Ovary (tissue), 3 donors: ENCODE measurements at regions not wholly inside any gene's neighbourhood (a gene's known extent, or its start where the extent isn't known, plus 50 kb on each side); places are given as distances from the start of the nearest gene placed in this dataset.

ENCODE experiments used
- CTCF ChIP-seq, 3 donors: fragments of 450-650 bp in 2 of 3; fragments of 200-600 bp in 1 of 3; IDR thresholded peaks; one replicate each; pipeline versions ENCODE4 v1.5.1 to v1.8.0; 2016 to 2022; ENCODE audit warnings: antibody characterized with exemption in 3 of 3, mild to moderate bottlenecking in 1 of 3
- POLR2A ChIP-seq: fragments of 450-650 bp; IDR thresholded peaks from one replicate; pipeline ENCODE4 v1.6.1; 2017; ENCODE audit warnings: antibody characterized with exemption, mild to moderate bottlenecking, moderate library complexity
- donor health status: DM: no; HTN: no; CAD: no.

GRCh38 chr1:113275083-113275482, 115.2 kb upstream of the MAGI3 start:
- TF ChIP-seq CTCF (IDR thresholded peaks at IDR 0.05): no peak
- no peak for TF ChIP-seq POLR2A
